Muscle layer of colon (tissue), 2 donors: ENCODE measurements at regions not wholly inside any gene's neighbourhood (a gene's known extent, or its start where the extent isn't known, plus 50 kb on each side); places are given as distances from the start of the nearest gene placed in this dataset.

ENCODE experiments used
- H3K27ac ChIP-seq: one replicate; pipeline ENCODE4 v1.7.0; 2013; ENCODE audit warnings: low read depth, mild to moderate bottlenecking, low read length, moderate library complexity
- H3K27me3 ChIP-seq, 2 donors: one replicate each; pipeline ENCODE4 v1.7.0; 2013; ENCODE audit warnings: low read length in 2 of 2, mild to moderate bottlenecking in 2 of 2; ENCODE audit not compliant: insufficient read depth in 2 of 2, control insufficient read depth in 1 of 2
- H3K36me3 ChIP-seq: one replicate; pipeline ENCODE4 v1.7.0; 2013; ENCODE audit warnings: mild to moderate bottlenecking, low read length; ENCODE audit not compliant: insufficient read depth
- H3K4me1 ChIP-seq: one replicate; pipeline ENCODE4 v1.7.0; 2013; ENCODE audit warnings: mild to moderate bottlenecking, low read length; ENCODE audit not compliant: insufficient read depth
- H3K4me3 ChIP-seq, 2 donors: one replicate each; pipeline ENCODE4 v1.7.0; 2013; ENCODE audit warnings: low read length in 2 of 2, low read depth in 1 of 2, mild to moderate bottlenecking in 1 of 2, moderate library complexity in 1 of 2
- H3K9ac ChIP-seq: one replicate; pipeline ENCODE4 v1.7.0; 2013; ENCODE audit warnings: low read length
- H3K9me3 ChIP-seq: one replicate; pipeline ENCODE4 v1.7.0; 2013; ENCODE audit warnings: mild to moderate bottlenecking, low read length
- donor health status: abdominal sarcoma.
- donor health status: Adenocarcinoma of cecum.

DNA sequence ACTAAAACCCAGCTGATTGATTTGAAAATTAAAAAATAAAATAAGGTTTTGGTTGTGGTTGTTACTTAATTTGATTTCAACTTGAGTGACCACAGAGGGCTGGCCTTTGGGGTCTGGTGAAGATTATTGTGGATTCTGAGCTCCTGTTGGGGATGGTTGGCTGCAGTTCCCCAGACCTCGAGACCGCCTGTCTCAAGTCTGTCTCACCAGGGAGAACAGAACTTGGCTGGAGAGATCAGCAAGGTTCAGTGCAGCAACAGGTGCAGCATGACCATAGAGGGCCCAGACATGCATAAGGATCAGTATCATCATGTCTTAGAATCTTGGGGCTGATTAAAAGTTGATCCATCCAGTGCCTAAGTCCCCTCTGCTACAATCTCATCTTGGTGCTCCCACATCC lies 491.9 kb downstream of the BCOR start:
- Histone ChIP-seq H3K27me3 (no peaks in the 10 kb centered on the region), H3K9ac (no peak overlapping the region), H3K4me1 (no peaks in the 10 kb centered on the region), H3K36me3 (no peaks in the 10 kb centered on the region), H3K27ac (no peak overlapping the region), H3K9me3 (peaks cover 12% of the 10 kb centered on the region), H3K4me3 (no peak overlapping the region)

- H3K27ac ChIP-seq: no peak overlapping the region
- H3K9ac ChIP-seq: no peak overlapping the region
- H3K27me3 ChIP-seq: peaks cover 0 to 11% of the 10 kb centered on the region in 2 donors
- H3K4me3 ChIP-seq: no peak overlapping the region
- H3K9me3 ChIP-seq: peaks cover 12% of the 10 kb centered on the region
- H3K36me3 ChIP-seq: no peaks in the 10 kb centered on the region
- H3K4me1 ChIP-seq: no peaks in the 10 kb centered on the region
Observed at GRCh38 chrX:39609941-39610340, 487.8 kb downstream of the BCOR start.

DNA sequence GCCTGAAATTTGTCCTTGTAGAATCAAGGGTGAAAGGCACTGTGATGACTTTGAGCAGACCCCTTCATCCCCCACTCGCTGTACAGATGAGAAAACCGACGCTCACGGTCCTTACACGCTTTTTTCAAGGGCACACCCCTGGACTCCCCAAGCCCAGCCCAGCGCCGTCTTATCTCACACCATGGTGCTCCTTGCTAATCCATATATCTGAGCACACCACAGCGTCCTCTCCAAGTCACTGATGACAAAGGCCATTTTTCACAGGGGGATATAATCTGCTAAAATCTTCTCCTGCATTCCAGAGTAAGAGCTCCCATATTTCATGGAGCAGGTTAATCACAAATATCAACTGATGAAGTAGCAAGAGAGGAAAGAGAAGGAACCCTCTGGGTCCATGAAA lies 486.3 kb downstream of the BCOR start:
- Histone ChIP-seq H3K27me3 (peaks cover 0 to 11% of the 10 kb centered on the region in 2 donors), H3K4me1 (no peaks in the 10 kb centered on the region), H3K36me3 (no peaks in the 10 kb centered on the region)

DNA sequence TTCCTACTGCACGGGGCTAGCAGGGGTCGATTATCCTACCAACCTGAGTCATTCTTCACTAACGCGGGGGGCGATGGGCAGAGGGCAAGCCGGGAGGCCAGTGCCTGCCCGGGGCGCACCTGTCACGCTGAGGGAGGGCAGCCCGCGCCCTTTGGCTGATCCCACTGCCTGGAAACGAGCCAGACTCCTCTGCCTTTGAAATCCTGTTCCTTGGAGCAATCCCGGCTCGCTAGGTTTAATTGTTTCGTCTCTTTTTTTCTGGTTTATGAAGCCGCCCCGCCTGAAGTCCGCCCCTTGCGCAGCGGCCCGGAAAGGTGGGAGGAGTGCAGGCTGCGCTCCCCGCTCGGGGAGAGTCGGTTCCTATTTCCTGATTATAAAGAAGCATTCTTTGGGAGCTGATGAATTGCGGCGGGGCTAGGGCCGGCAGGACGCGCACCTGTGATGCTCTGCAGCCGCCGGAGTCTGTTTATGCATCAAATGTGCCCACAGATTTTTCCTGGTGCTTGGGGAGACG lies 484.2 kb downstream of the BCOR start:
- no peak overlapping the region for H3K4me3 ChIP-seq
- H3K4me1 ChIP-seq: no peaks in the 10 kb centered on the region
- H3K9me3 ChIP-seq: no peaks in the 10 kb centered on the region
- H3K27ac ChIP-seq: no peak overlapping the region
- H3K27me3 ChIP-seq: peaks cover 0 to 11% of the 10 kb centered on the region in 2 donors
- H3K9ac ChIP-seq: no peak overlapping the region
- no peaks in the 10 kb centered on the region for H3K36me3 ChIP-seq

More for the DNA sequence above, 486.3 kb downstream of the BCOR start:
- H3K4me3 ChIP-seq: no peak overlapping the region
- peaks cover 12% of the 10 kb centered on the region for H3K9me3 ChIP-seq
- no peak overlapping the region for H3K27ac ChIP-seq
- H3K9ac ChIP-seq: no peak overlapping the region

DNA sequence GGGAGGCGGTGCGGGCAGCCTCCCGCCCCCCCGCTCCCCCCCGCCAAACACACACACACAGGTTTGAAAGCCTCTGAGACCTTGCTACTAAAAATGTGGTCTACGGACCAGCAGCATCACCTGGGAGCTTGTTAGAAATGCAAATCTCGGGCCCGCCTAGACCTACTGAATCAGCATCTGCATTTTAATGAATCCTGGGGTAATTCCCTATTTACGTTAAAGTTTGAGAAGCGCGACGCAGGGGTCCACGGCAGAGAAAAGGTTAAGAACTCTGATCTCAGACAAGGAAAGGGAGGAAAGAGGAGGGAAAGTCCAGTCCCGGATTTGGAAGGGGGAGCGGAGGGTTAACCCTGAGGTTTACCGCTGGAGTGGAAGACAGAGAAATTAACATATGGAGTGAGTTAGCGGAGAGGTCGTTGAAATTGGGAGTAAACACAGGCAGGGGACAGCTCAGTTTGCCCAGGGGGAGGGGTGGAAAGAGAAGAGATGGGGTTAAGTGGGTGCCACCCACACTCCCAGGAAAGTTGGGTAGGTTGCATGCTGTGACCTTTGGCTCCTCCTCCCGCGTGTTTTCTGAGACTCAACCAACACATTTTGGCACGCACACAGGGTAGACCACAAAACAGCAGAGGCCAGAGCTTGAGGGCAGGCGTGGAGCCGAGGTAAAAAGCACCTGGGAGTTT lies 483.6 kb downstream of the BCOR start:
- Histone ChIP-seq H3K4me1 (no peaks in the 10 kb centered on the region), H3K9me3 (no peaks in the 10 kb centered on the region), H3K27me3 (peaks cover 0 to 11% of the 10 kb centered on the region in 2 donors), H3K27ac (no peak overlapping the region), H3K36me3 (no peaks in the 10 kb centered on the region), H3K9ac (no peak overlapping the region), H3K4me3 (no peak overlapping the region)

- H3K9me3 ChIP-seq: no peaks in the 10 kb centered on the region
- peaks cover 0 to 11% of the 10 kb centered on the region in 2 donors for H3K27me3 ChIP-seq
- H3K36me3 ChIP-seq: no peaks in the 10 kb centered on the region
- H3K9ac ChIP-seq: no peak overlapping the region
- no peak overlapping the region for H3K4me3 ChIP-seq
- no peak overlapping the region for H3K27ac ChIP-seq
- H3K4me1 ChIP-seq: no peaks in the 10 kb centered on the region
Observed at GRCh38 chrX:39614680-39614998, 483.1 kb downstream of the BCOR start.

DNA sequence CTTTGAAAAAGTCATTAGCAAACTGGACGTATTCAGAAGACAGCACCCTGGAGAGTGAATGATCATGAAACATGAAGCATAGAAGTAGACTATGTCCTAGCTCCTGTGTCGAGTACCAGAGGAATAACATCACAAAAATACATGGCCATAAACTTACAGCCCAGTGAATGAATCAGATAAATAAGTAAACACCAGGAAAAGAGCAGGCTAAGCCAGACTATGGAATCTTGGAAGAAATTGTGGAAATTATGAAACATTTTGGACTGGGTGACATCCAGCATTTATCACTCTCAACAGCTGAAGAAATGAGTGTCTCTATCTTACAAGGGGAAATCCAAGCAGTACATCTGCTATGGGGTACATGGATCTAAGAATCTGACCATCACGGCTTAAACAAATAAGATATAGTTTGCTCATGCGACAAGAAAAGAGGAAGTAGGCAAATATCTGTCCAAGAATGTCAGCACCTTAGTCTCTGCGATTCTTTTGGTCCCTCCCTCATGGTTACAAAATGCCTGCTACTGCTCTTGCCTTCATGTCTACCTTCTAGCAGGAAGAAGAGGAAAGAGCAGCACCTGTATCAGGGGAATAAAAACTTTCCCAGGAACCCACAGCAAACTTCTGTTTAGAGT lies 481.5 kb downstream of the BCOR start:
- H3K36me3 ChIP-seq: no peaks in the 10 kb centered on the region
- H3K27me3 ChIP-seq: peaks cover 0 to 11% of the 10 kb centered on the region in 2 donors
- H3K9me3 ChIP-seq: no peaks in the 10 kb centered on the region
- no peak overlapping the region for H3K4me3 ChIP-seq
- H3K4me1 ChIP-seq: no peaks in the 10 kb centered on the region
- H3K9ac ChIP-seq: no peak overlapping the region
- no peak overlapping the region for H3K27ac ChIP-seq

DNA sequence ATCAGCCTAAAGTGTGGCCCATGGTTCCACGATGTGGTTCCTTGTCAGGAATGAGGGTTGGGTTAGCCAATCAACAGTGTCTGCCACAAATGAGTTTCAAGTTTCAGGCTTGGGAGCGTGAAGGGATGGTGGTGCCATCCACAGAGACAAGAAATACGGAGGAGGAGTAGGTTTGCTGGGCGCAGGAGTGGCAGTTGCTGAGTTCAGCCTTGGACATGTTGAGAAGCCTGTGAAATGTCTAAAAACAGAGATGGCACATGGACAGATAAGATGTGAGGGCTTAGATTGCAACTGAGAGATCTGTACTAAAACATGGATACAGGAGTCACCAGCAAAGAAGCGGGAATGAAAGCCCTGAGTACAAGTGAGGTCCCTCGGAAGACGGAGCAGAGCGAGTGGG lies 481.0 kb downstream of the BCOR start:
- Histone ChIP-seq H3K36me3 (no peaks in the 10 kb centered on the region), H3K9me3 (no peaks in the 10 kb centered on the region), H3K4me3 (no peak overlapping the region), H3K9ac (no peak overlapping the region), H3K27ac (no peak overlapping the region), H3K4me1 (no peaks in the 10 kb centered on the region), H3K27me3 (peaks cover 0 to 11% of the 10 kb centered on the region in 2 donors)

- H3K36me3 ChIP-seq: no peaks in the 10 kb centered on the region
- no peak overlapping the region for H3K4me3 ChIP-seq
- no peak overlapping the region for H3K27ac ChIP-seq
- H3K4me1 ChIP-seq: no peaks in the 10 kb centered on the region
- peaks cover 0 to 11% of the 10 kb centered on the region in 2 donors for H3K27me3 ChIP-seq
- no peak overlapping the region for H3K9ac ChIP-seq
- H3K9me3 ChIP-seq: no peaks in the 10 kb centered on the region
Observed at GRCh38 chrX:39618178-39618577, 479.6 kb downstream of the BCOR start.

GRCh38 chrX:39619182-39620009 lies 478.4 kb downstream of the BCOR start:
- Histone ChIP-seq H3K36me3 (no peaks in the 10 kb centered on the region), H3K9ac (no peak overlapping the region), H3K4me3 (no peak overlapping the region), H3K27me3 (no peaks in the 10 kb centered on the region), H3K4me1 (no peaks in the 10 kb centered on the region), H3K27ac (no peak overlapping the region), H3K9me3 (no peaks in the 10 kb centered on the region)

- H3K27me3 ChIP-seq: no peaks in the 10 kb centered on the region
- H3K4me3 ChIP-seq: no peak overlapping the region
- no peak overlapping the region for H3K9ac ChIP-seq
- H3K4me1 ChIP-seq: no peaks in the 10 kb centered on the region
- no peak overlapping the region for H3K27ac ChIP-seq
- H3K9me3 ChIP-seq: no peaks in the 10 kb centered on the region
- no peaks in the 10 kb centered on the region for H3K36me3 ChIP-seq
Observed at GRCh38 chrX:39624166-39624565, 473.6 kb downstream of the BCOR start.
